Right atrium auricular region (tissue), 2 donors: ENCODE measurements at regions not wholly inside any gene's neighbourhood (a gene's known extent, or its start where the extent isn't known, plus 50 kb on each side); places are given as distances from the start of the nearest gene placed in this dataset.

Experiments
- DNase-seq: peaks from one replicate; pipeline ENCODE4 v3.0.0-alpha.2; 2019; ENCODE audit warnings: low spot score
- H3K27ac ChIP-seq, 2 donors: fragments of 200-600 bp; sonication (generic); 1 replicate in 1 of 2; 2 replicates in 1 of 2; pipeline ENCODE4 v1.5.1; 2016 to 2019
- H3K27me3 ChIP-seq, 2 donors: fragments of 200-600 bp; sonication (generic); one replicate each; pipeline versions ENCODE4 v1.5.1 to v1.6.0; 2017 to 2019
- H3K36me3 ChIP-seq: fragments of 200-600 bp; sonication (generic); one replicate; pipeline ENCODE4 v1.5.1; 2016
- H3K4me1 ChIP-seq, 2 donors: fragments of 200-600 bp; sonication (generic); one replicate each; pipeline versions ENCODE4 v1.5.1 to v1.6.0; 2017 to 2019
- H3K4me3 ChIP-seq, 2 donors: fragments of 200-600 bp; sonication (generic); 1 replicate in 1 of 2; 2 replicates in 1 of 2; pipeline ENCODE4 v1.5.1; 2017 to 2019; ENCODE audit warnings: mild to moderate bottlenecking in 1 of 2, moderate library complexity in 1 of 2
- H3K9me3 ChIP-seq, 2 donors: fragments of 200-600 bp; sonication (generic); one replicate each; pipeline ENCODE4 v1.5.1; 2019
- TF ChIP-seq, protein P1 (sequence below), 2 donors: fragments of 200-600 bp; sonication (generic); IDR thresholded peaks; one replicate each; pipeline ENCODE4 v1.5.1; 2019; ENCODE audit warnings: antibody characterized with exemption in 2 of 2

- Histone ChIP-seq H3K9me3 (peaks cover 3 to 11% of the 10 kb centered on the region in 2 donors), H3K27me3 (no peaks in the 10 kb centered on the region), H3K4me1 (no peaks in the 10 kb centered on the region), H3K27ac (no peak overlapping the region), H3K4me3 (no peak overlapping the region), H3K36me3 (no peaks in the 10 kb centered on the region)
- TF ChIP-seq, protein P1, sequence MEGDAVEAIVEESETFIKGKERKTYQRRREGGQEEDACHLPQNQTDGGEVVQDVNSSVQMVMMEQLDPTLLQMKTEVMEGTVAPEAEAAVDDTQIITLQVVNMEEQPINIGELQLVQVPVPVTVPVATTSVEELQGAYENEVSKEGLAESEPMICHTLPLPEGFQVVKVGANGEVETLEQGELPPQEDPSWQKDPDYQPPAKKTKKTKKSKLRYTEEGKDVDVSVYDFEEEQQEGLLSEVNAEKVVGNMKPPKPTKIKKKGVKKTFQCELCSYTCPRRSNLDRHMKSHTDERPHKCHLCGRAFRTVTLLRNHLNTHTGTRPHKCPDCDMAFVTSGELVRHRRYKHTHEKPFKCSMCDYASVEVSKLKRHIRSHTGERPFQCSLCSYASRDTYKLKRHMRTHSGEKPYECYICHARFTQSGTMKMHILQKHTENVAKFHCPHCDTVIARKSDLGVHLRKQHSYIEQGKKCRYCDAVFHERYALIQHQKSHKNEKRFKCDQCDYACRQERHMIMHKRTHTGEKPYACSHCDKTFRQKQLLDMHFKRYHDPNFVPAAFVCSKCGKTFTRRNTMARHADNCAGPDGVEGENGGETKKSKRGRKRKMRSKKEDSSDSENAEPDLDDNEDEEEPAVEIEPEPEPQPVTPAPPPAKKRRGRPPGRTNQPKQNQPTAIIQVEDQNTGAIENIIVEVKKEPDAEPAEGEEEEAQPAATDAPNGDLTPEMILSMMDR (IDR thresholded peaks at IDR 0.05): no peak
- DNase-seq: no peak
Observed at GRCh38 chr11:98800696-98801095, 220.1 kb upstream of the CNTN5 start.

- DNase-seq: no peak
- Histone ChIP-seq H3K4me3 (no peak overlapping the region), H3K27me3 (no peaks in the 10 kb centered on the region), H3K9me3 (no peaks in the 10 kb centered on the region), H3K4me1 (no peaks in the 10 kb centered on the region), H3K27ac (no peak overlapping the region), H3K36me3 (no peaks in the 10 kb centered on the region)
- TF ChIP-seq, protein P1 (IDR thresholded peaks at IDR 0.05): no peak
Observed at GRCh38 chr11:98828986-98829708, 191.6 kb upstream of the CNTN5 start.

DNA sequence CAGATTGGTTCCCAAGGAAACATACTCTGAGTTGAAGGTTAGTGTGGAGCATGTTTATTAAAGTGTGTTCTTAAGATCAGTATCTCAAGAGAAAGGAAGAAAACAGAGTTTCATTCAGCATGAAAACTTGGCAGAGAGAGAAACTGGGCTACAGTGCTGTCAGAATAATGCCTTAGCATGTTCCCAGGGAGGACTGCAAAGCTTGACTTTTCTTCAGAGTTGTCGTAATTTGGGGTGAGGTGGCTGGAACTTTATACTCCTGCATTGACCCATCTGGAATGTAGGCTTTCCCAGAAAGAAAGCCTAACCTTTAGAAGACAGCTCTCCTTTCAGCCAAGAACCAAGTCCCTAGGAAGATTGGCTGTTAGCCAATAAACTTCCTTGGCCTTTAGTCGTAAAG lies 190.8 kb upstream of the CNTN5 start:
- H3K4me3 ChIP-seq: no peak overlapping the region
- DNase-seq: no peak
- no peaks in the 10 kb centered on the region for H3K36me3 ChIP-seq
- H3K9me3 ChIP-seq: no peaks in the 10 kb centered on the region
- TF ChIP-seq, protein P1 (IDR thresholded peaks at IDR 0.05): no peak
- no peaks in the 10 kb centered on the region for H3K27me3 ChIP-seq
- H3K4me1 ChIP-seq: no peaks in the 10 kb centered on the region
- no peak overlapping the region for H3K27ac ChIP-seq

DNA sequence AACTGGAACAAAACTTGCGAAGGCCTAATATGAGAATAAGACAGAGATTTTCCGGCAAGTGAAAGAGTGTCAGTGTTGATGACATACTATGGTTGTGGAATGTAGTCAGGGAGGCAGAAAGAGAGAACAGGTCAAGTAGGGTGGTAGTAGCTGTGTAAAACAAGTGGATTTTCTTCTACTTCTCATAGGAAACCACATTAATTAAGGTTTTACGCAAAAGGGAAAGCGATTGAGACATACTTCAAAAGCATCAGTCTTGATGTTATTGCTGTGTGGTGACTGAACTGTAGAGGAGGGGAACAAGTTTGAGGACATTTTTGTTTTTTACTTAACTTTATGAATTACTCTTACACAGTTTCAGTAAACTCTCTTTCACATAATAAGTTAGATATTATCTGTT lies 186.0 kb upstream of the CNTN5 start:
- Histone ChIP-seq H3K4me1 (no peaks in the 10 kb centered on the region), H3K27me3 (no peaks in the 10 kb centered on the region), H3K27ac (no peak overlapping the region), H3K9me3 (no peaks in the 10 kb centered on the region), H3K36me3 (no peaks in the 10 kb centered on the region), H3K4me3 (no peak overlapping the region)
- DNase-seq: no peak
- TF ChIP-seq, protein P1 (IDR thresholded peaks at IDR 0.05): no peak

DNA sequence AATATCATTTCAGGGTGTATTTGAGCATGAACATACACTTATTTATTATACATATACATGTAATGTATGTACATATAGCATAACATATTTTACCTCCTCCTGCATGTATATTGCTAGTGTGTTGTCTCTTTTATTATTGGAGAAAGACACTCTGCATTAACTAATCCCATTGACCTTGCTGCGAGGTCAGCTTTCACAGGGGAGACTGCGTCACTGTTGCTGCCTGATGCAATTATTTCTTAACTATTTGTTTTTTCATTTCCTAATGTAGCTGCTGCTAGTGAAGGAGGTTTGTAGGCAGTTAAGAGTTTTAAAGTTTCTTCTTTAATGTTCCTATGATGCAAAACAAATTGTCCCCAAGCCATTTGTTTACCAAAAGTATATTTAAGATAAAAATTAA lies 185.4 kb upstream of the CNTN5 start:
- DNase-seq: no peak
- Histone ChIP-seq H3K27me3 (no peaks in the 10 kb centered on the region), H3K9me3 (no peaks in the 10 kb centered on the region), H3K4me3 (no peak overlapping the region), H3K36me3 (no peaks in the 10 kb centered on the region), H3K4me1 (no peaks in the 10 kb centered on the region), H3K27ac (no peak overlapping the region)
- TF ChIP-seq, protein P1 (IDR thresholded peaks at IDR 0.05): no peak

DNA sequence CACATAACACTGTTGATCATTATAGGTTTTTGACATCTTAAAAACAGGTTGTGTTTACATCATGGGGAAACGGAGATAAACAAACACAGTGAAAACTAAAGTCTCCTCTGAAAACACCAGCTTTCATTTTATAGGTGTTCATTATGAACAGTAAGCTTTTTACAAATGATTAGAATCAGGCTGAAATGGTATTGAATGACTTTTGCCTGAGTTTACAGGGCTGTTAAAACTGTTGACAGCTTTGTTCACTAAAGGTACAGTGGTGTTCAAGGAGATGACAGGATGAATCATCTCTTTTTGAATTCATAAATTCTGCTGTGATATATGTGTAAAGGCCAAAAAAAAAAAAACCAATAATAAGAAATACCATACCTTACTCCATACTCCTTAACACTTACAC lies 184.6 kb upstream of the CNTN5 start:
- no peaks in the 10 kb centered on the region for H3K9me3 ChIP-seq

More for the DNA sequence above, 184.6 kb upstream of the CNTN5 start:
- TF ChIP-seq, protein P1 (IDR thresholded peaks at IDR 0.05): no peak
- Histone ChIP-seq H3K4me3 (no peak overlapping the region), H3K36me3 (no peaks in the 10 kb centered on the region), H3K27me3 (no peaks in the 10 kb centered on the region), H3K4me1 (no peaks in the 10 kb centered on the region), H3K27ac (no peak overlapping the region)
- DNase-seq: no peak
